SH-SY5Y (cell line): ENCODE measurements at regions not wholly inside any gene's neighbourhood (a gene's known extent, or its start where the extent isn't known, plus 50 kb on each side); places are given as distances from the start of the nearest gene placed in this dataset.

Experiments used
- GATA2 ChIP-seq: IDR thresholded peaks from 2 replicates; pipeline ENCODE4 v1.6.1; 2011; ENCODE audit warnings: mild to moderate bottlenecking, low read depth, low read length
- GATA3 ChIP-seq: IDR thresholded peaks from 2 replicates; pipeline ENCODE4 v1.6.1; 2011; ENCODE audit warnings: low read depth, mild to moderate bottlenecking, low read length, moderate library complexity

DNA sequence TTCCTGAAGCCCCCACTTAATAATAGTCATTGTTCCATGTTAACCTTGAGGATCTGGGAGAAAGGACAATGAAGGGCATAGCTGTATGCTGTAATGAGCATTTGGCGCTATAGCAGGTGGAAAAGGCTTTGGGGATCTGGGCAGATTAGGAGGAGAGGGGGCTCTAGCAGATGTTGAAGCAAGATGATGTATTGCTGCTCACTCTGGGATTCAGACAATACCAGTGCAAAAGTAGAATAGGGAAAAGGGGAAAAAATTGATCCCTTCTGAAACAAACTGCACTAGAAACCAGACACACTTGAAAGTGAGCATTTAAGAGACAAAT lies 575.3 kb upstream of the MEF2C start:
- TF ChIP-seq GATA2 (no peak), GATA3 (no peak)
